HCT116 (cell line): ENCODE measurements at regions not wholly inside any gene's neighbourhood (a gene's known extent, or its start where the extent isn't known, plus 50 kb on each side); places are given as distances from the start of the nearest gene placed in this dataset.

ENCODE experiments used
- ELF1 ChIP-seq: IDR thresholded peaks from 2 replicates; pipeline ENCODE4 v1.6.1; 2012; ENCODE audit warnings: low read depth, borderline replicate concordance
- FOSL1 ChIP-seq: IDR thresholded peaks from 2 replicates; pipeline ENCODE4 v1.6.1; 2012; ENCODE audit warnings: low read depth
- SP1 ChIP-seq: IDR thresholded peaks from 2 replicates; pipeline ENCODE4 v1.6.1; 2012; ENCODE audit warnings: low read depth
- TF ChIP-seq, protein P1 (sequence below), 3 experiments: fragments of 200-600 bp in 1 of 3; sonication (generic) in 1 of 3; IDR thresholded peaks in 2 of 3; conservative IDR thresholded peaks in 1 of 3; 2 replicates each; pipeline ENCODE4 v1.5.1; 2012 to 2017; ENCODE audit warnings: low read depth in 2 of 3, low read length in 2 of 3, antibody characterized with exemption in 1 of 3, borderline replicate concordance in 1 of 3, control low read depth in 1 of 3, mild to moderate bottlenecking in 1 of 3, mixed read lengths in 1 of 3, mixed run types in 1 of 3, moderate library complexity in 1 of 3; ENCODE audit not compliant: insufficient read depth in 1 of 3
- TF ChIP-seq, protein P2 (sequence below): IDR thresholded peaks from 2 replicates; pipeline ENCODE4 v1.6.1; 2012; ENCODE audit warnings: low read depth

- TF ChIP-seq ELF1 (no peak), FOSL1 (no peak), SP1 (no peak)
- TF ChIP-seq, protein P1, sequence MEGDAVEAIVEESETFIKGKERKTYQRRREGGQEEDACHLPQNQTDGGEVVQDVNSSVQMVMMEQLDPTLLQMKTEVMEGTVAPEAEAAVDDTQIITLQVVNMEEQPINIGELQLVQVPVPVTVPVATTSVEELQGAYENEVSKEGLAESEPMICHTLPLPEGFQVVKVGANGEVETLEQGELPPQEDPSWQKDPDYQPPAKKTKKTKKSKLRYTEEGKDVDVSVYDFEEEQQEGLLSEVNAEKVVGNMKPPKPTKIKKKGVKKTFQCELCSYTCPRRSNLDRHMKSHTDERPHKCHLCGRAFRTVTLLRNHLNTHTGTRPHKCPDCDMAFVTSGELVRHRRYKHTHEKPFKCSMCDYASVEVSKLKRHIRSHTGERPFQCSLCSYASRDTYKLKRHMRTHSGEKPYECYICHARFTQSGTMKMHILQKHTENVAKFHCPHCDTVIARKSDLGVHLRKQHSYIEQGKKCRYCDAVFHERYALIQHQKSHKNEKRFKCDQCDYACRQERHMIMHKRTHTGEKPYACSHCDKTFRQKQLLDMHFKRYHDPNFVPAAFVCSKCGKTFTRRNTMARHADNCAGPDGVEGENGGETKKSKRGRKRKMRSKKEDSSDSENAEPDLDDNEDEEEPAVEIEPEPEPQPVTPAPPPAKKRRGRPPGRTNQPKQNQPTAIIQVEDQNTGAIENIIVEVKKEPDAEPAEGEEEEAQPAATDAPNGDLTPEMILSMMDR (IDR thresholded peaks at IDR 0.05 in 2 of 3, conservative IDR thresholded peaks at IDR 0.05 in 1 of 3; ENCODE audit: borderline replicate concordance in 1 of 3, insufficient read depth in 1 of 3, low read depth in 2 of 3, low read length in 2 of 3) = no peak
- TF ChIP-seq, protein P2, sequence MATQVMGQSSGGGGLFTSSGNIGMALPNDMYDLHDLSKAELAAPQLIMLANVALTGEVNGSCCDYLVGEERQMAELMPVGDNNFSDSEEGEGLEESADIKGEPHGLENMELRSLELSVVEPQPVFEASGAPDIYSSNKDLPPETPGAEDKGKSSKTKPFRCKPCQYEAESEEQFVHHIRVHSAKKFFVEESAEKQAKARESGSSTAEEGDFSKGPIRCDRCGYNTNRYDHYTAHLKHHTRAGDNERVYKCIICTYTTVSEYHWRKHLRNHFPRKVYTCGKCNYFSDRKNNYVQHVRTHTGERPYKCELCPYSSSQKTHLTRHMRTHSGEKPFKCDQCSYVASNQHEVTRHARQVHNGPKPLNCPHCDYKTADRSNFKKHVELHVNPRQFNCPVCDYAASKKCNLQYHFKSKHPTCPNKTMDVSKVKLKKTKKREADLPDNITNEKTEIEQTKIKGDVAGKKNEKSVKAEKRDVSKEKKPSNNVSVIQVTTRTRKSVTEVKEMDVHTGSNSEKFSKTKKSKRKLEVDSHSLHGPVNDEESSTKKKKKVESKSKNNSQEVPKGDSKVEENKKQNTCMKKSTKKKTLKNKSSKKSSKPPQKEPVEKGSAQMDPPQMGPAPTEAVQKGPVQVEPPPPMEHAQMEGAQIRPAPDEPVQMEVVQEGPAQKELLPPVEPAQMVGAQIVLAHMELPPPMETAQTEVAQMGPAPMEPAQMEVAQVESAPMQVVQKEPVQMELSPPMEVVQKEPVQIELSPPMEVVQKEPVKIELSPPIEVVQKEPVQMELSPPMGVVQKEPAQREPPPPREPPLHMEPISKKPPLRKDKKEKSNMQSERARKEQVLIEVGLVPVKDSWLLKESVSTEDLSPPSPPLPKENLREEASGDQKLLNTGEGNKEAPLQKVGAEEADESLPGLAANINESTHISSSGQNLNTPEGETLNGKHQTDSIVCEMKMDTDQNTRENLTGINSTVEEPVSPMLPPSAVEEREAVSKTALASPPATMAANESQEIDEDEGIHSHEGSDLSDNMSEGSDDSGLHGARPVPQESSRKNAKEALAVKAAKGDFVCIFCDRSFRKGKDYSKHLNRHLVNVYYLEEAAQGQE = no peak
These were observed 223.9 kb upstream of the HS3ST3A1 start for GRCh38 chr17:13825526-13826040.
